EL (cell line): ENCODE measurements at regions not wholly inside any gene's neighbourhood (a gene's known extent, or its start where the extent isn't known, plus 50 kb on each side); places are given as distances from the start of the nearest gene placed in this dataset.
"Not testable (repeated sequence)": the region's sequence is repeated elsewhere in the genome, so short reads cannot be mapped to it uniquely, and the experiment has no call there.

Source experiments
- DNase-seq: peaks from one replicate; pipeline ENCODE4 v3.0.0-alpha.2; 2016

- DNase-seq, result no peak
Observed at GRCh38 chr6:81962198-81962597, 209.7 kb upstream of the TENT5A start.

DNA sequence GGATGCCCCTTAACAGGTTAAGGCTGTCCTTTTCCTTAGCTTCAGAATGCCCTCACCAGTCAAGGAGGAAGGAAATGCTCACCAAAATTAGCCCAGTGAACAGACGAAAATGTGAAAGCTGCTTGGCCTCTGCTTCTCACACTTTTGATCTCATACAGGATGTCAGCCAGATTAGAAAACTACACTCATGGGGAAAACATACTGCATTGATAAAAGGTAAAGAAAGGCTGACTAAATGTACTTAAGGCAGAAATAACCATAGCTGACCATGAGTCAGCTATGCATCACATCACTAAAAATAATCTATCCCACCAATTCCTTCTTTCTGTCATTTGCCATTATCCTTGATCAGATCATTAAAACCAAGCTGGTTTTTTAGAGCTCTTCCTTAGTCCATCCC lies 198.4 kb upstream of the TENT5A start:
- DNase-seq, result peak; percentile 74

DNA sequence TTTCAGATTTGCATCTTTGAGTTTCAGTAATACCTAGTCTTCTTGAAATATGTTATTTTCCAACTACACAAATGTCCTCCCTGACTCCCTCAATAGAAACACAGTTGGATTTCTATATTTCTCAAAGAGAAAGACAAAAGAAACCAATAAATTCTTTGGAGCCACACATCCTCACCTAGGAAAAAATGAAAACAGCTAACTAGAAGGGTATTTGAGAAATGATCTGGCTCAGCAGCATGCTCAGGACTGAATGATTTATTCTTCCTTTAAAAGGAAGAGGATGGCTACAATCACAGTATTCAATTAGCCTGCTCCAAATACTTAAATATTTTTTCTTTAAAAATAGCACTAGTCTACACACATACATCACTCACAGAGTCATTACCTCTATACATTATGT lies 196.4 kb upstream of the TENT5A start:
- DNase-seq, result no peak

DNA sequence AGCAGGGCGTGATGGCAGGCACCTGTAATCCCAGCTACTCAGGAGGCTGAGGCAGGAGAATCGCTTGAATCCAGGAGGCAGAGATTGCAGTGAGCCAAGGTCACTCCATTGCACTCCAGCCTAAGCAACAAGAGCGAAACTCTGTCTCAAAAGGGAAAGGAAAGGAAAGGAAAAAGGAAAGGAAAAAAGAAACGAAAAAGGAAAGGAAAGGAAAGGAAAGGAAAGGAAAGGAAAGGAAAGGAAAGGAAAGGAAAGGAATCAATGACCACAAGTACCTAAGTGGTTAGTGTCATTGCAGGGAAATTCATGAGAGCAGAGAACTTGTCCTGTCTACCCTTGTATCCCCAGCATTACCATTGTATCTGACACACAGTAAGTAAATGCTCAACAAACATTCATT lies 195.7 kb upstream of the TENT5A start:
- DNase-seq, result not testable (repeated sequence)

DNA sequence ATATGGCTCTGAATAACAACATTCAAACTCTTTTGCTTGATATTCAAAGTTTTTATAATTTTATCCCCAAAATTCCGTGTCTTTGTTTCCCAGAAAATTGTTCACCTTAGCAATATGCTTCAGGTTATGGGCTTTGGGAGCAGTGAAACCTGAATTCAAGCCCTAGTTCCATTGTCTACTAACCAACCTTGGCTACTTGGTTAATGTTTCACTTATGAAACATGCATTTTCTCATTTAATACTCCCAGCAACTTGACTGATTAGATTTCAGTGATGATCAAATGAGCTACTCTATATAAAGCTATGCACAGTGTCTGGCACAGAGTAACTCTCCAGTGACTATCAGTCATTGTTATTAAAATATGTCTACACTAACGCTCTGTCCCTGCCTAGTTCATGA lies 192.2 kb upstream of the TENT5A start:
- no peak for DNase-seq

- not testable (repeated sequence) for DNase-seq
Observed at GRCh38 chr6:81942842-81943241, 190.4 kb upstream of the TENT5A start.

DNA sequence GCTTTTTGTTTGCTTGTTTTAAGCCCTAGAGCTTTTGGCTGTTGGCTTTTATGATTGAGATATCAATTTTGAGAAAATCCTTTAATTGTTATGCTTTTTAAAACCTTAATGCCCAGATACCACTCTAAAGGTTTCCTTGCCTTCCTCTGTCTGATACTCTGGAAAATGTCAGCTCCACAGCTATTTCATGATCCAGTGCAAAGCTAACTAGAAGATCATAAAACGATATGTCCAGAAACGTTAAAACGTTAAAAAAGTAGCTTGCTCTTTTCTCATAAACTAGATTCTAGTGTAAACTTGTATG lies 189.5 kb upstream of the TENT5A start:
- no peak for DNase-seq

DNA sequence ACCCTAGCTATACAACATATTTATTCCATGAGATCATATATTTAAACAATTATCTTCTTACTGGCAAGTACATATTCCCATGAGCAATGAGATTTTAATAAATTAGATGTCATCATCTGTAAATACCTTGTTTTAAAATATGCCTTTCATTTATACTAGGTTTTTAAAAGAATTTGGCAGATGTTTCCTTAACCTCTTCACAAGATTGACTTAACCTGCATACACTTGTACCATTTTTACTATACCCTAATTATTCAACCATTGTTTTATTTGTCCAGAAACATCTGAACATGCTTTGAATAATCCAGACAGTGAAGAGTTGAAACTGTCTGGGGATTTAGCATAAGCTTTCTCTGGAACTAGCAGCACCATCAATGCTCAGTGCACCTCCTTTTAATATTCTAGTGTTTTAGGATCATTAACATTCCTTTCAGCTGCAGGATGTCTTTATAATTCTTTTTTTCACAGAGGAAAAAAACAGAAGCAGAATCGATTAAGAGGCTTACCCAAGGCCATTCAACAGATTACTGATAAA lies 188.0 kb upstream of the TENT5A start:
- peak; percentile 7 for DNase-seq

DNA sequence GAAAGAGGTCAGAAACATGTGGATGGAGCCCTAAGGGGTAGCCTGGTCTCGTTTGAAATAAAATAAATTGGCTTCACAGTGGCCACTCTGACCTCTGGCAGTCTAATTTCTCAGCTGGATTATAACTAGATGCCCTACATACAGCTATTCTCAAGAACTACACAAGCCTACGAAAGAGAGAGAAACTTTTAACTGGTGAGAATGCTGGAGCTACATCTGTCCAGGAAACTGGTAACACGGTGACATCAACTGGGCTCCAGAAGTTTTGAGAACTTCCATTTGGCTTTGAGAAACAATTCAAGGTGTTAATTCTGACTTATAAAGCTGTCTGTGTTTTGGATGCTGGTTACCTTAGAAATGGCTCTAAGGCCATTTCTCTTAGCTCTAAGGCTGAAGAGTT lies 187.3 kb upstream of the TENT5A start:
- DNase-seq, result no peak

DNA sequence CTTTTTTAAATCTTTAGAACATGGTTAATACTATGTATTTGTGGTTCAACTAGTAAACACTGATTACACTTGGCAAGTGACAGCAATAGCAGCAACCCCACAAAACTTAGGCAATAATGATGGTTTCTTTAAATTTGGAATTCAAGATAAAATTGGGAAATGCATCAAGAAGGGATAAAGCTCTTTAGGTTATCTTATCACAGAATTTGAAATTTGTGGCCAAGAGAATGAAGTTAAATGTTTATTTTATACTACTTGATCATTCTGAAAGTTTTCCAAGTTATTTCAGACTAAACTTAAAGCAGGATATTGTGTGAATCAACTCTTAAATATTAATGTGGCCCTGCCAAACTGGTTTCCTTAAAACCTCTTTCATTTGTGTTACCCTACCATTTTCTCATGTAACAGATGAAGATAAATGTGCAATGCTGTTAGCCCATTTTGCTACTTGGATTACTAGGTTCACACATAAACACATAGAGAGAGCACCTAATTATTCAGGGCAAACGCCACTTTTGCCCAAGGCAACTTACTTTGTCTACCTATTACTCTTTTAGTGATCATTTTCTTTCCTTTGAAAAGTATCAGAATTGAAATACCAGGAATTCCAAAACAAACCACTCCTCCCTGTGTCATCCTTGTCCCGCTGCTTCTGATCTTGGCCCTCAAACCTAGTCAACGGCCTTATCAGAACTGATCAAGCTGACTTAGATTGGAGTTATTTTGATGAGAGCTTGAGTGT lies 186.7 kb upstream of the TENT5A start:
- DNase-seq, result peak; percentile 90

DNA sequence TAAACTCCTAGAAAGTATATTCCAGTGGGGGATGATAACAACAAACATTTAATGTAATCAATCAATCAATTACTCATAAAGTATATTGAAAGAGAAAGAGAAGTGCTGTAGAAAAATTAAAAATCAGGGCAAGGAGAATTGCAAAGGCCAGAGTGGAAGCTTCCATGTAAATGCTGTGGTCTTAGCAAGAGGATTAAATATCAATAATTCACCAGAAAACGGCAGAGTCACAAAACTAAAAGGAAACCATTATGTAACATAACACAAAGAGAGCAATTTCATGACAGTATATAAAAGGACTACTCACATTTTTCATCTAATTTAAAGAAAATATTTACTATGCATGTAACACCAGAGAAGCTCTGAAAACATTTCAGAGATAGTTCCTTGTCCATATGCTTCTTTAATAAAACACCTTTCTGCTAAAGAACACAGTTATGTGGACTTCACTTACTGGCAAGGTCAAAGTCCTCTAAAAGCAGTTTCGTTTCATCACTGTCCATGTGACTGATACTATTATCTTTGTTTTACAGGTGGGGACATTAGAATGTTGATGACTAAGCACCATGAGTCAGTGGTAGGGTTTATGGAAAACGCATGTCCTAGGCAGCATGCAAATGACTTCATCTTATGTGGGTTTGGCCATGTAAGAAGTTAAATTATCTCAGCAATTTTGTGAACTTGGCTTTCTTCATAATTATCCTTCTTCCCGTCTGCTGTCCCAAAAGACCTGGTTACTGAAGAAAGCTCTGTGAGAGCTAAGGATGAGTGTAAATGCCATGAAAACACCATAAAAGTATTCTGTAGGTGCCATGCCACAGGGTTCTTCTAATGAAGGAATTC lies 185.8 kb upstream of the TENT5A start:
- peak; percentile 96 for DNase-seq

DNA sequence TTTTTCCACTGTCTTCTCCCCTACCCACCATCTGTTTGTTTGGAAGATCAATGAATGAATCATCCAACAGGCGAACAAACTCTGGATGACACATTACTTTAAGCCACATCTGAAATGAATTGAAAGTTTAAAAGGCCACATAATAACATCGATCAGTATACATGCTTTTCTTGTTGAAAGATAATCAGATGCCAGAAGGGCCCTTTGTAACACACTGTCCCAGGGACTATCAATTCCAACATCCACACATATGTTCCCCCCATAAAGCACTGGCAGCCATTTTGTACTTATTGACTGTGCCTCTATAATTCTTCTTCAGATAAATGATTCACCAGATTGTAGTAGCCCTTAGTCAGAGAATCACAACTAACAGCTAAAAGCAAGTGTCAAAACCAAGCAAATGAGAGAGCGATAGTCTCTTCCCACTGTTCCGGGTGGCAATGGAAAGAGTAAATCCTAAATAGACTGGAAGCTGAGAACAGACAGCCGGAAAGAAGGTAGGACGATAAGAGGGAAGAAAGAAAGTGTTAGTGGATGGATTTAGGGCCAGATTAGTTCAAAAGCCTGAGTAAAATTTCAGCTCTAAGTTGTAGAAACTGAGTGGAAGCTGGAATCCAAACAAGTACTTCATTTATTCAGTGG lies 184.9 kb upstream of the TENT5A start:
- DNase-seq, result peak; percentile 67

- DNase-seq, result no peak
Observed at GRCh38 chr6:81934936-81935335, 182.5 kb upstream of the TENT5A start.

- no peak for DNase-seq
Observed at GRCh38 chr6:81933608-81934051, 181.1 kb upstream of the TENT5A start.

GRCh38 chr6:81933089-81933488 lies 180.6 kb upstream of the TENT5A start:
- DNase-seq, result no peak

- not testable (repeated sequence) for DNase-seq
Observed at GRCh38 chr6:81932448-81932847, 180.0 kb upstream of the TENT5A start.

DNA sequence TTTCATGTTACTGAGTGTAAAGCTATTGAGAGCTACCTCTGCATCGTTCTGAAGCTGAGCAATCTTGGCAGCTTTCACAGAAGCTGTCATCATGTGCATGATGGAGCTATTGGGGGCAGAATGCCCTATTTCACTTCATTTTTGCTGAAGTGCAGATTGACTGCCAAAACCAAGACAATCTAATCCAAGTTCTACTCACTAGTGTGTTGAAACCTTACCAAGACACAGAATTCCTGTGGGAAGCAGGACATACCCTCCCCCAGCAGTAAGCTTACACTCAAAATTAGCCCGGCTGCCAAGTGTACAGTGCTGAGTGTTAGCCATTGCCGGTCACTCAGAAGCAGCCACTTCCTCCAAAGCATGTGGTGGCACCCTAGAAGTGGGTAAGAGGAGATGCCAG lies 177.3 kb upstream of the TENT5A start:
- DNase-seq, result no peak

- DNase-seq, result no peak
Observed at GRCh38 chr6:81925201-81925600, 172.7 kb upstream of the TENT5A start.

- peak; percentile 12 for DNase-seq
Observed at GRCh38 chr6:81909981-81910900, 157.8 kb upstream of the TENT5A start.

DNA sequence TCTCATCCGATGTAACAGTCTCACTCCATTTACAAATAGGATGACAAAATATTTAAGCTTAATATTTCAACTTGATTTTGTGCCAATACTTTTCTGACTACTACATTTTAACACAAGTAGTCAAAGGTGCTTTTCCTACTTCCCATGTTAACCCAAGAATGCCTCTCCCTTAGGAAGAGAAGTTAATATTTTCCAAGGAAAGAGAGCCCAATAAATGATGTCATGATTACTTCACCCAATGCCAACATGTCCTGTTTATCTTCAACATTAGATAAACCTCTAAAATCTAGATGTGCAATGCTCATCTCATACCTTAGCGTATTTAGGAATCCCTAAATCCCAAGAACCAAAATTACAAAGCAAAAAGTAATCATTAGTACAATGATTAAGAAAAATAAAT lies 156.7 kb upstream of the TENT5A start:
- DNase-seq, result no peak

DNA sequence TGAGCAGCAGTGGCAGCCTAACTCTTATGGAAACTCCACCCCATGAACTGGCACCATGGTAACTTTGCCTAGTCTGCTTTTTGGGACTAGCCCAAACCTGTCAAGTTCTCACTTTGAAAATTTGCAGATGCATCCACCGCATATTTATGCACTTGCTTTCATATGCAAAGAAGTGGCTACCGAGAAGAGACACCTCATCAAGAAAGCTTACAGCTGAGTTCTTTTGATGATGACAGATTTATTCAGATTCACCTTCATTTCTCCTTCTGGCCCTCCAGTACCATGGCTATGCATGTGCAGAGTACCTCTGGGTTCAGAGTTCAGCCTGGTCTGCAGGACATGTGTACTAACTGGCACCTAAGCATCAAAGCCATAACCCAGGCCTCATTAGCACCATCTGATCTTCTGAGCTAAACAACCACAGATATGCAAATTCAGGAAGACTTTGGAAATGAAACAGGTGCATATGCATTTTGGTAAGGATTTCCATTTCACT lies 154.3 kb upstream of the TENT5A start:
- no peak for DNase-seq

DNA sequence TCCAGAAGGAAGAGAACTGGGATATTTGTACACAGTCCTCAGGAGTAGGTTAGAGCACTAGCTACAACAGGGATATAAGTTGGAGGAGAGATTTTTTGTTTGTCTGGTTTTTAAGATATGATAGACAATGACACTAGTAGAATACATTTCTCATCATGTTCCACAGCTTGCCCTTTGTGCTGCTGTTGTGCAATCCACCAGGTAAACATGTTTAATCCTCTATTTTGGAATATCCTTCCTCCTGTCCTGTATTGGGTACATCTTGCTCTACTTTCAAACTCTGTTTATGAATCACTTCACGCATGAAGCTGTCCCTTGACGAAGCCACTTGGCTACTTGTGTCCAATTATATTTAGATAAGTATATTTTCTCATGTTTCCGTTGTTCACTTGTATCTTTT lies 153.6 kb upstream of the TENT5A start:
- no peak for DNase-seq
